ENCODE measurements at regions not wholly inside any gene's neighbourhood (a gene's known extent, or its start where the extent isn't known, plus 50 kb on each side); places are given as distances from the start of the nearest gene placed in this dataset.

DNA sequence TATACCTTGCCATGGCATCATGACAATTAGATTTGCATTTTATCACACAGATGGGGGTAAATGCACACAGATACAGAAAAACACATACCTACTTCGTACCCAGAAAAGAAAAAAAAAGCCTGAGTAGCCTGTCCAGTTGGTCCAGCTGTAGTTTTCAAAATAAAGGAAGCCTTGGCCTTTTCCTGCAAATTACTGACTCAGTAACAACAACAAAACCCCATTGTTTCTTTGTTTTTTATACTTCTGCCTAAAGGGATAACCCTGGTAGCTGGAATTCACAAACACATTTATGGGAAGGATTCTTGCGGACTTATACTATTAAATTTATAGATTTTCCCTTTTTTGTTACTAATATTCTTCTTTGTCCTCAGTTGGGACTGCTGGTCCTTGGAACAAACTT is 156.4 kb upstream of the PCDH10 start:
- no peak for DNase-seq (ENCODE audit: low spot score in 2 of 2, unreplicated experiment in 2 of 2)
- Mint-ChIP-seq H3K4me1 (peaks cover 7% of the 10 kb centered on the region), H3K36me3 (no peaks in the 10 kb centered on the region), H3K27me3 (ENCODE audit: low read depth) (no peaks in the 10 kb centered on the region), H3K9me3 (peaks cover 4% of the 10 kb centered on the region), H3K4me3 (no peak overlapping the region), H3K27ac (no peak overlapping the region)
- TF ChIP-seq, protein P1, sequence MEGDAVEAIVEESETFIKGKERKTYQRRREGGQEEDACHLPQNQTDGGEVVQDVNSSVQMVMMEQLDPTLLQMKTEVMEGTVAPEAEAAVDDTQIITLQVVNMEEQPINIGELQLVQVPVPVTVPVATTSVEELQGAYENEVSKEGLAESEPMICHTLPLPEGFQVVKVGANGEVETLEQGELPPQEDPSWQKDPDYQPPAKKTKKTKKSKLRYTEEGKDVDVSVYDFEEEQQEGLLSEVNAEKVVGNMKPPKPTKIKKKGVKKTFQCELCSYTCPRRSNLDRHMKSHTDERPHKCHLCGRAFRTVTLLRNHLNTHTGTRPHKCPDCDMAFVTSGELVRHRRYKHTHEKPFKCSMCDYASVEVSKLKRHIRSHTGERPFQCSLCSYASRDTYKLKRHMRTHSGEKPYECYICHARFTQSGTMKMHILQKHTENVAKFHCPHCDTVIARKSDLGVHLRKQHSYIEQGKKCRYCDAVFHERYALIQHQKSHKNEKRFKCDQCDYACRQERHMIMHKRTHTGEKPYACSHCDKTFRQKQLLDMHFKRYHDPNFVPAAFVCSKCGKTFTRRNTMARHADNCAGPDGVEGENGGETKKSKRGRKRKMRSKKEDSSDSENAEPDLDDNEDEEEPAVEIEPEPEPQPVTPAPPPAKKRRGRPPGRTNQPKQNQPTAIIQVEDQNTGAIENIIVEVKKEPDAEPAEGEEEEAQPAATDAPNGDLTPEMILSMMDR (IDR thresholded peaks at IDR 0.05; ENCODE audit: unreplicated experiment): no peak

DNA sequence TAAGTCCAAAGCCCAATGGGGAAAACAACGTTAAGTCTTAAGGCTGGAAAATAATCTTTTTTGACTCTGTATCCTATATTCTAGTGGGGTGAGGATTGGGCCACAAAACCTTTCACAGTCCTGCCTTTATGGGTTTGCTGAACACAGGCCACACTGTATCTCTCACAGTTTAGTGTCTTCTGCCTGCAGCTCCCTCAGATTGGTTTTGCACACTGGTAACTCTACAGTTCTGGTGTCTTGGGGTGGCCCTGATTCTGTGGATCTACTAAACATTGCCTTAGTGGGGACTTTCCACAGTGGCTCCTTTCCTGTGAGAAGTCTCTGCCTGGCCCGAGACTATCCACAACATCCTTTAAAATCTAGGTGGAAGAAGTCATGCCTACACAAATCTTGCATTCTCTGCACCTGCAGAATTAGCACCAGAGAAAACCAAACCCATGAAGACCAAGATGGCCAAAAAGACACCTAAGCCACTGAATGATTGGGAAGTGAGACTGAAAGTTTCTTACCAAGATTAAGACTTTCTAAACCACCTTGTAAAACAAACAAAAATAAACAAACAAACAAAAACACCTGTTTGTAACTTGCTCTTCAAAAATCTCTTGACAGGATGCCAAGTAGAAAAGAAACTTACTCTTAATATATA is 150.4 kb upstream of the PCDH10 start:
- Mint-ChIP-seq H3K27me3 (ENCODE audit: low read depth) (no peaks in the 10 kb centered on the region), H3K36me3 (no peaks in the 10 kb centered on the region), H3K4me3 (no peak overlapping the region), H3K9me3 (peaks cover 23% of the 10 kb centered on the region), H3K27ac (no peak overlapping the region), H3K4me1 (peaks cover 13% of the 10 kb centered on the region)
- TF ChIP-seq, protein P1 (IDR thresholded peaks at IDR 0.05; ENCODE audit: unreplicated experiment): no peak
- DNase-seq (ENCODE audit: low spot score in 2 of 2, unreplicated experiment in 2 of 2): no peak

DNA sequence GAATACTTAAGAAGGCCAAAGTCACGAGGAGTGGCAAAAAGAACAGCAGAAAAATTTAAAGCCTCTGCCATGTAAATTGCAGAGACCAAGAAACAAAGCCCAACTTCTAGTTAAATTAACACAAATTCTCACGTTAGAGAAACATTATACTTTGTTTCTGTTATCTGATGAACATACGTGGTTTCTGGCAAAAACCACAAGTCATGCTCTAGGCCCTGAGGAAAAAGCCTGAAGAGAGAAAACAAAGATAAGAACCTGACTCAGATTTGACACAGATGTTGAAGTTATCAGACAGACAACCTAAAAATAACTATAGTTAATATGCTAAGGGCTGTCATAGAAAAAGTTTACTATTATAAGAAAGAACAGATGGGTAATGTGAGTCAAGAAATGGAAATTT is 149.1 kb upstream of the PCDH10 start:
- Mint-ChIP-seq H3K4me1 (peaks cover 9% of the 10 kb centered on the region), H3K4me3 (no peak overlapping the region), H3K27me3 (ENCODE audit: low read depth) (no peaks in the 10 kb centered on the region), H3K36me3 (no peaks in the 10 kb centered on the region), H3K9me3 (peaks cover 23% of the 10 kb centered on the region), H3K27ac (peak overlapping the region; percentile 37)
- DNase-seq (ENCODE audit: low spot score in 2 of 2, unreplicated experiment in 2 of 2): no peak
- TF ChIP-seq, protein P1 (IDR thresholded peaks at IDR 0.05; ENCODE audit: unreplicated experiment): no peak

DNA sequence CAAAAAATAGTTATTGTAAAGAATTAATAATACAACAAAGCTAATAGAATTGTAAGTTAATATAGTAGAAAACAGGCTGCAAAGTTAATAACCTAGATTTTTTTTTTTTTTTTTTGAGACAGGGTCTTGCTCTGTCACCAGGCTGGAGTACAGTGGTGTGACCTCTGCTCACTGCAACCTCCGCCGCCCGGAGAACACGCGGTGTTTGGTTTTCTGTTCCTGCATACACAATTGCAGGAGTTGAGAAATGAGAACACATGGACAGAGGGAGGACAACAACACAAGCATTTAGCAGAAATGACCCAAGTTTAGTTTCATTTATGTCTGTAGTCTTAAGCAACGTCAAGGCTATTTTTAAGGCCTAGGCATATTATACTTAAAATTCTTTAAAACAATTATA is 145.9 kb upstream of the PCDH10 start:
- H3K27ac Mint-ChIP-seq: no peak overlapping the region
- TF ChIP-seq, protein P1 (IDR thresholded peaks at IDR 0.05; ENCODE audit: unreplicated experiment): no peak
- H3K36me3 Mint-ChIP-seq: no peaks in the 10 kb centered on the region
- H3K4me3 Mint-ChIP-seq: no peak overlapping the region
- no peaks in the 10 kb centered on the region for H3K27me3 Mint-ChIP-seq (ENCODE audit: low read depth)
- no peak for DNase-seq (ENCODE audit: low spot score in 2 of 2, unreplicated experiment in 2 of 2)
- H3K4me1 Mint-ChIP-seq: peaks cover 9% of the 10 kb centered on the region
- H3K9me3 Mint-ChIP-seq: peaks cover 17% of the 10 kb centered on the region

DNA sequence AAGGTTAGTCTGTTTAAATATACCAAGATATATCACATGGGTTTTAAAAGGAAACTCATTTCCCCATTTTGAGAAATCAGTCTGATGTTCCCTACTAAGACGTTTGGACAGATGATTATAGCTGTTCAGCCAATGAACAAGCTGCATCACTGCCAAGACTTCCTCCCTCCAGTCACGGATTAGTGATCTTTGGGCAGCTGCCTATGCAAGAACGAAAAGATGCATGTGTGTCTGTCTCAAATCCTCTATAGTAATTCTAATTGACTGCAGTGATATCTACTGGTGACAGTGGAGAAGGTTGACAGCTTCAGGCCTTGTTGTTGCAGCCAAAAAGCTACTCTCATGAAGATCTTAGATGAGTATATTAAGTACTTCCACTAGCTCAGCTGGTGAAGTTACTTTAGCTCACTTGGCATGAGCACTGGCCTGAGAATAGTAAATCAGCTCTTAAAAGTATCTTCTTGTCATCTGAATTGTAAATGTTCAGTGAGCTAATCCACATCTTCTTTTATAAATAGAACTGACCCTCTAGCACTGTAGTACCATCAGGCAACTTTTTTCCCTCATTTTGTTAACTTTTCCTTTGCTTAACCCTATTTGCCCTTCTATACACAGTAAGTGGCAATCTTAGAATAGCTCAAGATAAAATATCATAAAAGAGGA is 134.5 kb upstream of the PCDH10 start:
- DNase-seq (ENCODE audit: low spot score in 2 of 2, unreplicated experiment in 2 of 2): no peak
- Mint-ChIP-seq H3K4me3 (no peak overlapping the region), H3K9me3 (peaks cover 10% of the 10 kb centered on the region), H3K27me3 (ENCODE audit: low read depth) (no peaks in the 10 kb centered on the region), H3K36me3 (peaks cover 3% of the 10 kb centered on the region), H3K4me1 (peaks cover 7% of the 10 kb centered on the region), H3K27ac (no peak overlapping the region)
- TF ChIP-seq, protein P1 (IDR thresholded peaks at IDR 0.05; ENCODE audit: unreplicated experiment): no peak
